ENCODE measurements at regions not wholly inside any gene's neighbourhood (a gene's known extent, or its start where the extent isn't known, plus 50 kb on each side); places are given as distances from the start of the nearest gene placed in this dataset.

- DNase-seq: no peak
Observed at GRCh38 chr18:22114526-22115321, 54.7 kb upstream of the GATA6 start.

DNA sequence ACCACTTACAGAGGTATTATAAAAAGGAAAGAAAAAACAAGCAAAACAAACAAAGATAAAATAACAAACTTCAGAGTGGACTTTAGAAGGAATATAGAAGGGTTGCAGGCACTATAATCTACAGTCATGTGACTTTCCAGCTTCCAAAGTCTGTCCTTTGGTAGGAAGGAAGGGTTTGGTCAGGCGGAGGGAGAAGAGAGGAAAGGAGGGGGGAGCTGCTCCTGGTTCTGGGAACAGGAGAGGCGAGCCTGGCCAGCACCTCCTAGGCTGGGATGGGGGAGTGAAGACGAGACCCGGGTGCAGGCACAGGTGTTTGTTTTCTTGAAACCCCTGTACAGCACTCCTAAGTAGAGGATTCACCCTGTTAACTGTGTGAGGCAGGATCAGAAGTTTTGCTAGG lies 53.8 kb upstream of the GATA6 start:
- DNase-seq: no peak

All from activated CD4-positive, alpha-beta T cell treated with anti-CD3 and anti-CD28 coated beads, Interleukin-2, amount 50 U/mL, for 4 hours (primary cell).